Caco-2 (cell line): ENCODE measurements at regions not wholly inside any gene's neighbourhood (a gene's known extent, or its start where the extent isn't known, plus 50 kb on each side); places are given as distances from the start of the nearest gene placed in this dataset.

ENCODE experiments used
- BruUV-seq: library from RNA; stranded (reverse); fragments of 400-500 nt; replicated peaks from 2 replicates; lab custom pipeline; 2021; lab: Mats Ljungman, UMichigan
- CTCF ChIA-PET: fragments of 300-600 bp; sonication (Branson Sonifier 250); formaldehyde crosslinking; loops from one replicate; lab custom pipeline; 2022; ENCODE audit warnings: antibody characterized with exemption; lab: Charles Lee
- POLR2A ChIA-PET: fragments of 300-600 bp; sonication (Branson Sonifier 250); formaldehyde crosslinking; loops from one replicate; lab custom pipeline; 2022; ENCODE audit warnings: antibody characterized with exemption; lab: Charles Lee
- DNase-seq, 2 experiments: peaks; one replicate each; pipeline versions ENCODE4 v3.0.0 to v3.0.0-alpha.2; 2020 to 2022
- H3K27me3 ChIP-seq: replicated peaks from 2 replicates; pipeline ENCODE4 v1.6.0; 2011; ENCODE audit warnings: low read length; ENCODE audit not compliant: control insufficient read depth, insufficient read depth
- H3K36me3 ChIP-seq: 2 replicates; pipeline ENCODE4 v1.5.1; 2011; ENCODE audit warnings: low read length; ENCODE audit not compliant: control insufficient read depth, insufficient read depth
- H3K4me1 ChIP-seq: fragments of 250-450 bp; sonication (Bioruptor Pico); 2 replicates; pipeline ENCODE4 v1.5.1; 2020; ENCODE audit warnings: mild to moderate bottlenecking
- H3K4me3 ChIP-seq: 2 replicates; pipeline ENCODE4 v1.5.1; 2011; ENCODE audit warnings: low read depth, mild to moderate bottlenecking, control low read depth, low read length
- H3K9me3 ChIP-seq: fragments of 250-450 bp; sonication (Bioruptor Pico); 2 replicates; pipeline ENCODE4 v1.5.1; 2020; ENCODE audit warnings: mild to moderate bottlenecking, moderate library complexity
- H3K27ac Mint-ChIP-seq: one replicate; pipeline ENCODE4 v1.8.0; 2022; ENCODE audit warnings: mixed read lengths; ENCODE audit not compliant: unreplicated experiment
- H3K27me3 Mint-ChIP-seq: one replicate; pipeline ENCODE4 v1.8.0; 2022; ENCODE audit warnings: mixed read lengths; ENCODE audit not compliant: insufficient read depth, unreplicated experiment
- H3K36me3 Mint-ChIP-seq: one replicate; pipeline ENCODE4 v1.8.0; 2022; ENCODE audit warnings: mild to moderate bottlenecking, mixed read lengths; ENCODE audit not compliant: insufficient read depth, unreplicated experiment
- H3K4me1 Mint-ChIP-seq: one replicate; pipeline ENCODE4 v1.8.0; 2022; ENCODE audit warnings: low read depth, mixed read lengths; ENCODE audit not compliant: unreplicated experiment
- H3K4me3 Mint-ChIP-seq: one replicate; pipeline ENCODE4 v1.8.0; 2022; ENCODE audit warnings: mild to moderate bottlenecking, moderate library complexity, mixed read lengths; ENCODE audit not compliant: unreplicated experiment
- H3K9me3 Mint-ChIP-seq: one replicate; pipeline ENCODE4 v1.8.0; 2022; ENCODE audit warnings: mixed read lengths; ENCODE audit not compliant: unreplicated experiment
- CTCF ChIP-seq, 2 experiments: fragments of 200-600 bp in 1 of 2; IDR thresholded peaks; 1 replicate in 1 of 2; 2 replicates in 1 of 2; pipeline versions ENCODE4 v1.5.1 to v1.8.0; 2011 to 2022; ENCODE audit warnings: antibody characterized with exemption in 1 of 2, control low read depth in 1 of 2, inconsistent platforms in 1 of 2, low read depth in 1 of 2, low read length in 1 of 2, mild to moderate bottlenecking in 1 of 2, moderate library complexity in 1 of 2; ENCODE audit not compliant: insufficient read depth in 1 of 2, severe bottlenecking in 1 of 2, unreplicated experiment in 1 of 2
- intact Hi-C: fragments of 100-400 bp; cut with micrococcal nuclease; formaldehyde crosslinking; loops from one replicate; pipeline ENCODE4 v1.10.0; 2022; ENCODE audit not compliant: unreplicated experiment

- H3K4me1 Mint-ChIP-seq, result no peaks in the 10 kb centered on the region
- intact Hi-C loops, result no loop called here
- no peaks in the 10 kb centered on the region for H3K27me3 Mint-ChIP-seq
- BruUV-seq, result no TSS peak
- H3K4me3 ChIP-seq, result no peak overlapping the region
- no peaks in the 10 kb centered on the region for H3K4me1 ChIP-seq
- no peaks in the 10 kb centered on the region for H3K36me3 Mint-ChIP-seq
- no peak for TF ChIP-seq CTCF (IDR thresholded peaks at IDR 0.05; ENCODE audit: insufficient read depth in 1 of 2, low read depth in 1 of 2, low read length in 1 of 2, severe bottlenecking in 1 of 2, unreplicated experiment in 1 of 2)
- POLR2A ChIA-PET, result no interaction called here
- no peak overlapping the region for H3K4me3 Mint-ChIP-seq
- H3K27ac Mint-ChIP-seq, result no peak overlapping the region
- peaks cover 19% of the 10 kb centered on the region for H3K9me3 Mint-ChIP-seq
- CTCF ChIA-PET, result no interaction called here
- no peaks in the 10 kb centered on the region for H3K27me3 ChIP-seq
- peaks cover 5% of the 10 kb centered on the region; the same call in 1 of the 2 replicates for H3K9me3 ChIP-seq
- no peaks in the 10 kb centered on the region for H3K36me3 ChIP-seq
- no peak for DNase-seq
Measured at GRCh38 chr12:89875809-89876208, 167.2 kb upstream of the ATP2B1 start.

- no peaks in the 10 kb centered on the region for H3K27me3 Mint-ChIP-seq
- Histone ChIP-seq H3K4me1 (no peaks in the 10 kb centered on the region), H3K9me3 (peaks cover 10% of the 10 kb centered on the region; the same call in 1 of the 2 replicates), H3K36me3 (no peaks in the 10 kb centered on the region), H3K27me3 (no peaks in the 10 kb centered on the region), H3K4me3 (no peak overlapping the region)
- intact Hi-C loops, result no loop called here
- ChIA-PET POLR2A (no interaction called here), CTCF (no interaction called here)
- TF ChIP-seq CTCF (IDR thresholded peaks at IDR 0.05; ENCODE audit: insufficient read depth in 1 of 2, low read depth in 1 of 2, low read length in 1 of 2, severe bottlenecking in 1 of 2, unreplicated experiment in 1 of 2), result no peak
- H3K4me3 Mint-ChIP-seq, result no peak overlapping the region
- no peak for DNase-seq
- no TSS peak for BruUV-seq
- H3K9me3 Mint-ChIP-seq, result peaks cover 22% of the 10 kb centered on the region
- H3K27ac Mint-ChIP-seq, result no peak overlapping the region
- no peaks in the 10 kb centered on the region for H3K36me3 Mint-ChIP-seq
- H3K4me1 Mint-ChIP-seq, result no peaks in the 10 kb centered on the region
Measured at GRCh38 chr12:89875225-89875624, 166.6 kb upstream of the ATP2B1 start.

- no peaks in the 10 kb centered on the region for H3K4me1 ChIP-seq
- peaks cover 18% of the 10 kb centered on the region; the same call in 1 of the 2 replicates for H3K9me3 ChIP-seq
- no peak overlapping the region for H3K4me3 Mint-ChIP-seq
- intact Hi-C loops, result no loop called here
- H3K27me3 Mint-ChIP-seq, result no peaks in the 10 kb centered on the region
- H3K4me3 ChIP-seq, result no peak overlapping the region
- no peaks in the 10 kb centered on the region for H3K36me3 Mint-ChIP-seq
- no peaks in the 10 kb centered on the region for H3K36me3 ChIP-seq
- no peak for TF ChIP-seq CTCF (IDR thresholded peaks at IDR 0.05; ENCODE audit: insufficient read depth in 1 of 2, low read depth in 1 of 2, low read length in 1 of 2, severe bottlenecking in 1 of 2, unreplicated experiment in 1 of 2)
- ChIA-PET POLR2A (no interaction called here), CTCF (no interaction called here)
- no TSS peak for BruUV-seq
- H3K27me3 ChIP-seq, result no peaks in the 10 kb centered on the region
- peaks cover 29% of the 10 kb centered on the region for H3K9me3 Mint-ChIP-seq
- no peak overlapping the region for H3K27ac Mint-ChIP-seq
- no peak for DNase-seq
- no peaks in the 10 kb centered on the region for H3K4me1 Mint-ChIP-seq
Measured at GRCh38 chr12:89874146-89874545, 165.5 kb upstream of the ATP2B1 start.
